GM23338 (cell line): ENCODE measurements at regions not wholly inside any gene's neighbourhood (a gene's known extent, or its start where the extent isn't known, plus 50 kb on each side); places are given as distances from the start of the nearest gene placed in this dataset.

ENCODE experiments used
- ATAC-seq: fragments of 200-7000 bp; cut with Tn5 transposase; 3 replicates; pipeline ENCODE4 v1.9.1; 2020
- DNase-seq: peaks from one replicate; pipeline ENCODE4 v3.0.0-alpha.2; 2015; ENCODE audit warnings: low spot score
- H2AFZ ChIP-seq: fragments of 200-600 bp; sonication (generic); 2 replicates; pipeline ENCODE4 v1.8.0; 2016; ENCODE audit warnings: antibody characterized with exemption, mild to moderate bottlenecking, moderate library complexity
- H3F3A ChIP-seq: fragments of 200-600 bp; sonication (generic); replicated peaks from 2 replicates; pipeline ENCODE4 v1.8.0; 2017; ENCODE audit warnings: antibody characterized with exemption, mixed run types, low read depth
- H3K27ac ChIP-seq: fragments of 200-600 bp; sonication (generic); 2 replicates; pipeline ENCODE4 v1.6.1; 2016; ENCODE audit warnings: low read depth
- H3K27me3 ChIP-seq: fragments of 200-600 bp; sonication (generic); 2 replicates; pipeline ENCODE4 v1.8.0; 2016; ENCODE audit warnings: mild to moderate bottlenecking, mixed run types, moderate library complexity; ENCODE audit not compliant: insufficient read depth
- H3K36me3 ChIP-seq: fragments of 200-600 bp; sonication (generic); 2 replicates; pipeline ENCODE4 v1.8.0; 2016; ENCODE audit warnings: mild to moderate bottlenecking; ENCODE audit not compliant: insufficient read depth
- H3K4me1 ChIP-seq: fragments of 200-600 bp; sonication (generic); 2 replicates; pipeline ENCODE4 v1.8.0; 2016; ENCODE audit warnings: mild to moderate bottlenecking, moderate library complexity; ENCODE audit not compliant: insufficient read depth
- H3K4me2 ChIP-seq: fragments of 200-600 bp; sonication (generic); 2 replicates; pipeline ENCODE4 v1.7.1; 2017; ENCODE audit warnings: mixed run types
- H3K4me3 ChIP-seq: fragments of 200-600 bp; sonication (generic); 2 replicates; pipeline ENCODE4 v1.6.1; 2016; ENCODE audit warnings: mixed run types
- H3K79me2 ChIP-seq: fragments of 200-600 bp; sonication (generic); replicated peaks from 2 replicates; pipeline ENCODE4 v1.8.0; 2017; ENCODE audit warnings: mild to moderate bottlenecking; ENCODE audit not compliant: insufficient read depth
- H3K9me2 ChIP-seq: fragments of 200-600 bp; sonication (generic); 2 replicates; pipeline ENCODE4 v1.8.0; 2017; ENCODE audit not compliant: insufficient read depth
- H4K20me1 ChIP-seq: fragments of 200-600 bp; sonication (generic); replicated peaks from 2 replicates; pipeline ENCODE4 v1.8.0; 2017; ENCODE audit warnings: mild to moderate bottlenecking; ENCODE audit not compliant: insufficient read depth
- H3K27ac Mint-ChIP-seq: 2 replicates; pipeline ENCODE4 v1.8.0; 2020; ENCODE audit warnings: inconsistent platforms, mild to moderate bottlenecking, moderate library complexity, mixed read lengths
- H3K27me3 Mint-ChIP-seq: 3 replicates; pipeline ENCODE4 v1.8.0; 2022; ENCODE audit warnings: low read depth, mild to moderate bottlenecking, moderate library complexity, mixed read lengths, inconsistent platforms; ENCODE audit not compliant: insufficient read depth, poor library complexity
- H3K36me3 Mint-ChIP-seq: 3 replicates; pipeline ENCODE4 v1.8.0; 2021; ENCODE audit warnings: low read depth, mild to moderate bottlenecking, inconsistent platforms, moderate library complexity, mixed read lengths
- H3K4me1 Mint-ChIP-seq: 3 replicates; pipeline ENCODE4 v1.8.0; 2020; ENCODE audit warnings: mild to moderate bottlenecking, inconsistent platforms, mixed read lengths
- H3K4me3 Mint-ChIP-seq: 3 replicates; pipeline ENCODE4 v1.8.0; 2021; ENCODE audit warnings: moderate library complexity, mild to moderate bottlenecking, inconsistent platforms, mixed read lengths
- H3K9me3 Mint-ChIP-seq: 3 replicates; pipeline ENCODE4 v1.8.0; 2020; ENCODE audit warnings: moderate library complexity, mild to moderate bottlenecking, inconsistent platforms, mixed read lengths
- EZH2 ChIP-seq: fragments of 200-600 bp; sonication (generic); IDR thresholded peaks from one replicate; pipeline ENCODE4 v1.8.0; 2017; ENCODE audit warnings: antibody characterized with exemption, mild to moderate bottlenecking, low read depth; ENCODE audit not compliant: unreplicated experiment
- POLR2AphosphoS5 ChIP-seq: IDR thresholded peaks from 2 replicates; pipeline ENCODE4 v1.6.1; 2016; ENCODE audit warnings: antibody characterized with exemption, low read depth
- REST ChIP-seq: IDR thresholded peaks from one replicate; pipeline ENCODE4 v1.6.1; 2018; ENCODE audit warnings: antibody characterized with exemption; ENCODE audit not compliant: unreplicated experiment
- ZNF331 ChIP-seq: fragments of 250-450 bp; sonication (Bioruptor Pico); IDR thresholded peaks from 2 replicates; pipeline ENCODE4 v1.5.0; 2020; ENCODE audit warnings: low read depth, mild to moderate bottlenecking, moderate library complexity
- ZNF462 ChIP-seq: fragments of 250-450 bp; sonication (Bioruptor Pico); IDR thresholded peaks from 2 replicates; pipeline ENCODE4 v1.5.0; 2020; ENCODE audit warnings: mild to moderate bottlenecking, moderate library complexity
- TF ChIP-seq, protein P1 (sequence below): IDR thresholded peaks from 2 replicates; pipeline ENCODE4 v1.6.1; 2016; ENCODE audit warnings: antibody characterized with exemption
- TF ChIP-seq, protein P2 (sequence below), 2 experiments: fragments of 200-600 bp in 1 of 2; sonication (generic) in 1 of 2; conservative IDR thresholded peaks; 2 replicates each; pipeline versions ENCODE4 v1.5.1 to v1.6.1; 2016 to 2017; ENCODE audit warnings: antibody characterized with exemption in 2 of 2, low read depth in 2 of 2, mild to moderate bottlenecking in 2 of 2, moderate library complexity in 1 of 2

- TF ChIP-seq, protein P1, sequence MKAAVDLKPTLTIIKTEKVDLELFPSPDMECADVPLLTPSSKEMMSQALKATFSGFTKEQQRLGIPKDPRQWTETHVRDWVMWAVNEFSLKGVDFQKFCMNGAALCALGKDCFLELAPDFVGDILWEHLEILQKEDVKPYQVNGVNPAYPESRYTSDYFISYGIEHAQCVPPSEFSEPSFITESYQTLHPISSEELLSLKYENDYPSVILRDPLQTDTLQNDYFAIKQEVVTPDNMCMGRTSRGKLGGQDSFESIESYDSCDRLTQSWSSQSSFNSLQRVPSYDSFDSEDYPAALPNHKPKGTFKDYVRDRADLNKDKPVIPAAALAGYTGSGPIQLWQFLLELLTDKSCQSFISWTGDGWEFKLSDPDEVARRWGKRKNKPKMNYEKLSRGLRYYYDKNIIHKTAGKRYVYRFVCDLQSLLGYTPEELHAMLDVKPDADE: no peak
- no peak for TF ChIP-seq ZNF462 (CRISPR knock-in tag)
- TF ChIP-seq, protein P2, sequence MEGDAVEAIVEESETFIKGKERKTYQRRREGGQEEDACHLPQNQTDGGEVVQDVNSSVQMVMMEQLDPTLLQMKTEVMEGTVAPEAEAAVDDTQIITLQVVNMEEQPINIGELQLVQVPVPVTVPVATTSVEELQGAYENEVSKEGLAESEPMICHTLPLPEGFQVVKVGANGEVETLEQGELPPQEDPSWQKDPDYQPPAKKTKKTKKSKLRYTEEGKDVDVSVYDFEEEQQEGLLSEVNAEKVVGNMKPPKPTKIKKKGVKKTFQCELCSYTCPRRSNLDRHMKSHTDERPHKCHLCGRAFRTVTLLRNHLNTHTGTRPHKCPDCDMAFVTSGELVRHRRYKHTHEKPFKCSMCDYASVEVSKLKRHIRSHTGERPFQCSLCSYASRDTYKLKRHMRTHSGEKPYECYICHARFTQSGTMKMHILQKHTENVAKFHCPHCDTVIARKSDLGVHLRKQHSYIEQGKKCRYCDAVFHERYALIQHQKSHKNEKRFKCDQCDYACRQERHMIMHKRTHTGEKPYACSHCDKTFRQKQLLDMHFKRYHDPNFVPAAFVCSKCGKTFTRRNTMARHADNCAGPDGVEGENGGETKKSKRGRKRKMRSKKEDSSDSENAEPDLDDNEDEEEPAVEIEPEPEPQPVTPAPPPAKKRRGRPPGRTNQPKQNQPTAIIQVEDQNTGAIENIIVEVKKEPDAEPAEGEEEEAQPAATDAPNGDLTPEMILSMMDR (conservative IDR thresholded peaks at IDR 0.05; ENCODE audit: low read depth in 2 of 2): no peak
Observed at GRCh38 chr2:45102579-45103117, 93.4 kb upstream of the SIX2 start (continued).

DNA sequence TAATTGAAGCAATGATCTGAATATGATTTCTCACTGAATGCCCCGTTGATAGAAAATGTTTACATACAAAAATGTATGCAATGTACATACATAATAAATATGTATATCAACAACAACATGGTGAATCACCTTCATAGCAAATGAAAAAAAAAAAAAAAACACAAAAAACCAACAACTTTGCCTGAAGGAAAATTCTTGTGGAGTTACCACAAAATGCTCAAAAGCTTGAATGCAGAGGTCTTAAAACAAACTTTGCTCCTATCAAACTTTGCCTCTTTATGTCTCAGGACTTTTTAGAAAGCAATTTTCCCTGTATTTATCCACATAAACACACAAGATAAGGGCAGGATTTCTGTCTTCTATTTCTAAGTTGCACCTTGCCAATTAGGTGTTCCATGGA is 92.9 kb upstream of the SIX2 start:
- H3K4me3 Mint-ChIP-seq: no peak overlapping the region
- H3K9me3 Mint-ChIP-seq: no peaks in the 10 kb centered on the region
- Histone ChIP-seq H3K27ac (no peak overlapping the region), H3K36me3 (no peaks in the 10 kb centered on the region; the same call in 1 of the 2 replicates), H3F3A (no peaks in the 10 kb centered on the region), H2AFZ (no peak overlapping the region), H3K27me3 (no peaks in the 10 kb centered on the region), H3K4me2 (no peak overlapping the region), H3K9me2 (0 out of 2 replicates have a peak, but pooled peaks cover 7% of the 10 kb centered on the region), H3K4me3 (no peak overlapping the region), H3K4me1 (no peaks in the 10 kb centered on the region), H4K20me1 (no peaks in the 10 kb centered on the region), H3K79me2 (no peaks in the 10 kb centered on the region)
- ATAC-seq: no peak
- DNase-seq: no peak
- no peaks in the 10 kb centered on the region for H3K27me3 Mint-ChIP-seq
- no peaks in the 10 kb centered on the region for H3K36me3 Mint-ChIP-seq
- peaks cover 3% of the 10 kb centered on the region; the same call in 1 of the 3 replicates for H3K4me1 Mint-ChIP-seq
- no peak overlapping the region for H3K27ac Mint-ChIP-seq
- TF ChIP-seq, protein P1: no peak
- TF ChIP-seq EZH2 (no peak), REST (no peak), ZNF331 (CRISPR knock-in tag) (no peak), POLR2AphosphoS5 (no peak)
- TF ChIP-seq, protein P2 (conservative IDR thresholded peaks at IDR 0.05; ENCODE audit: low read depth in 2 of 2): no peak
